LNCaP clone FGC (cell line): ENCODE measurements at regions not wholly inside any gene's neighbourhood (a gene's known extent, or its start where the extent isn't known, plus 50 kb on each side); places are given as distances from the start of the nearest gene placed in this dataset.

Source experiments
- DNase-seq: peaks from one replicate; pipeline ENCODE4 v3.0.0-alpha.2; 2011; ENCODE audit warnings: low read depth
- H3K4me3 ChIP-seq: 2 replicates; pipeline ENCODE4 v1.5.1; 2011; ENCODE audit warnings: mild to moderate bottlenecking, low read depth, low read length, control low read depth
- TF ChIP-seq, protein P1 (sequence below): IDR thresholded peaks from 2 replicates; pipeline ENCODE4 v1.5.1; 2012; ENCODE audit warnings: mild to moderate bottlenecking; ENCODE audit not compliant: control insufficient read depth, insufficient read depth; ENCODE audit errors: extremely low read depth

DNA sequence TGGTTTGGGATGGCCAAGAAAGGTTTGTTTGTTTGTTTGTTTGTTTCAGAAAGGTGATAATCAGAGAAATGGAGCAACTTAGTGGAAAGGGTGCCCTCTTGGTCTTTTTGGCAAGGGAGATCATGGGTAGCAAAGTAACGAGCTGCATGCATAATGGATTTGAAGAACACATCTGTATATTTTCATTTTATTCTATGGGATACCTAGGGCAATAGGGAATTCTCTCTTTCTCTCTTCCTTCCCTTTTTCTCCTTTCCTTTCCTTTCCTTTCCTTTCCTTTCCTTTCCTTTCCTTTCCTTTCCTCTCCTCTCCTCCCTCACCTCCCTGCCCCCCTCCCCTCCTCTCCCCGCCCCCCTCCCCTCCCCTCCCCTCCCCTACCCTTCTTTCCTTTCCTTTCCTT is 492.1 kb downstream of the NEBL start:
- TF ChIP-seq, protein P1, sequence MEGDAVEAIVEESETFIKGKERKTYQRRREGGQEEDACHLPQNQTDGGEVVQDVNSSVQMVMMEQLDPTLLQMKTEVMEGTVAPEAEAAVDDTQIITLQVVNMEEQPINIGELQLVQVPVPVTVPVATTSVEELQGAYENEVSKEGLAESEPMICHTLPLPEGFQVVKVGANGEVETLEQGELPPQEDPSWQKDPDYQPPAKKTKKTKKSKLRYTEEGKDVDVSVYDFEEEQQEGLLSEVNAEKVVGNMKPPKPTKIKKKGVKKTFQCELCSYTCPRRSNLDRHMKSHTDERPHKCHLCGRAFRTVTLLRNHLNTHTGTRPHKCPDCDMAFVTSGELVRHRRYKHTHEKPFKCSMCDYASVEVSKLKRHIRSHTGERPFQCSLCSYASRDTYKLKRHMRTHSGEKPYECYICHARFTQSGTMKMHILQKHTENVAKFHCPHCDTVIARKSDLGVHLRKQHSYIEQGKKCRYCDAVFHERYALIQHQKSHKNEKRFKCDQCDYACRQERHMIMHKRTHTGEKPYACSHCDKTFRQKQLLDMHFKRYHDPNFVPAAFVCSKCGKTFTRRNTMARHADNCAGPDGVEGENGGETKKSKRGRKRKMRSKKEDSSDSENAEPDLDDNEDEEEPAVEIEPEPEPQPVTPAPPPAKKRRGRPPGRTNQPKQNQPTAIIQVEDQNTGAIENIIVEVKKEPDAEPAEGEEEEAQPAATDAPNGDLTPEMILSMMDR, result no peak
- no peak overlapping the region for H3K4me3 ChIP-seq
- no peak for DNase-seq

DNA sequence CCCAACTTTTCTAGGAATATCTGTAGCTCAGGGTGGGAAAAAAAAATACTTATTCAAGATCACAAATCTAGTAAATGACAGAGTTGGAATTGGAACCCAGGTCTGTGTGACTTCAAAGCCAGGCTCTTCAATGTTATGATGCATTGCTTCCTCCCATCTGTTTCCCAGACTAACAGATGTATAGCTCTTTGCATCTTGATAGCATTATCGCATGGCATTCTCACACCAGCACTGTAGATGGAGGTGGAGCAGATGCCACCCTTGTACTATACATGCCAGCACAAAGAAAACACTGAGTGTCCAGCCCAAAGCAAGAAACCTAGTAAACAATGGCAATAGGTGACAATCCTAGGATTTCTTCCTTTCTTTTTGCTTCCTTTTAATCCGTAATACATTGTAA is 497.3 kb downstream of the NEBL start:
- H3K4me3 ChIP-seq, result no peak overlapping the region
- TF ChIP-seq, protein P1, result no peak

DNA sequence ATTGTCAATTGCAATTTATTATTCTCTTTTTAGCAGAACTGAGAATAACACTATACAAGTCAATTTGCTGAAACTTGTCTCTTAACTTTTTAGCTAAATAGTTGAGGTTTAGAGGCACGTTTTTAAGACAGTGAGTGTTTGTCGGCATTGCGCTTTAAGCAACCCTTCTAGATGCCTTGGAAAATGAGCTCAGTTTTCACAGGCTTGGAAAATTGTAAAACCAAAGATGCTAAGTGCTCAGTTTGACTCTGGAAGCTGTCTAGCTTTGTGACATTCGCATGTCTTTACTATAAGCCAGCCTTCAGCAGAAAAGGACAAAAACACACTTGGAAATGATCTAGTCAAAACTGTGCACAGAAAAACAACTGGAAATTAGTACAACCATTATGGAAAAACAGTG is 500.4 kb downstream of the NEBL start:
- no peak for DNase-seq
- TF ChIP-seq, protein P1, result no peak
- H3K4me3 ChIP-seq, result no peak overlapping the region

More for the DNA sequence above, 497.3 kb downstream of the NEBL start:
- no peak for DNase-seq

DNA sequence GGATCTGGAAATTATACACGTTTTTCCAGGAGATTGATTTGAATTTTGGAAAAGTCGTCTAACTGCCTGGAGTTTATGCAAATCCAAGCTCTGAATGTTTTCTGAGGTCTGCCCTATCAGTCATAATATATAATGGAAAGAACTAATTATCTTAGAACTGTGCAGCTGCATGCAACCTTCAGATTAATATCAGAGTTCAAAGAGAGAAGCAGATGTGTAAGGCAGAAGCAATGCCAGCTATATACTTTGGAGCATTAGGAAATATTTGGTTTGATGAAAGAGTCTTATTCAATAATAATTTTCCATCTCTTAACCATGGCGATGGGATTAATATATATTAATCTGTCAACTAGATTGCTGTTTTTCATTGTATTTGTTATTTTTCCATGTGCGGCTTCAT is 500.9 kb downstream of the NEBL start:
- TF ChIP-seq, protein P1, result no peak
- DNase-seq, result no peak
- no peak overlapping the region for H3K4me3 ChIP-seq

DNA sequence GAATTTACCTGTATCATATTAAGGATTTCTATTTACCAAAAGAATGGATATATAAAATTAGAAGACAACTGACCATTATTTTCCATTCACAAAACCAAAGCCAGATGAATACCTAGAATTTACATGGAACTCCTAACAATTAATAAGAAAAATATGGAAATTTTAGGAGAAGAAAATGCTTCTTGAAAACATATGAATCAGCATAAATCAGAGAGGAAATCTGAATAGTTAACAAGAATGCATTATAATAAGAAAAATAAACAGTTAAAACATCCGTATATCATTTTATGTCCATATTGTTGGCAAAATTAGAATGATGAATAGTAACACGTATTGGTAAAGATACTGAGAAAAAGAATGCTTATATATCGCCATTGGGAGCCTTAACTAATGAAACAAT is 505.5 kb downstream of the NEBL start:
- H3K4me3 ChIP-seq, result no peak overlapping the region
- no peak for DNase-seq

DNA sequence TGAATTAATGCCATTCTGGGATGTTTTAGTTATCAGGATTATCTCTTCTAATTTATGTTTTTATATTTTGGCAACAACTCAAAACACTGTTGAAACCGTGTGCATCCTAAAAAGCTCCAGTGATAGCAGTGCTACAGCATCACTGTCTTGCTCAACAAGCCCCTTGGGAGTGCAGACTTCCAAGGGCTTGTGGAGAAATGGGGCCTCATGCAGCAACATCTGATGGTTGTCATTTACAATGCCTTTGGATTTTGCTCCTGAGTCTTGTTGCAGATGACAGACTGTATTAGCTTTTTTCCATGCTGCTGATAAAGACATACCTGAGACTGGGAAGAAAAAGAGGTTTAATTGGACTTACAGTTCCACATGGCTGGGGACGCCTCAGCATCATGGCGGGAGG is 515.4 kb downstream of the NEBL start:
- no peak overlapping the region for H3K4me3 ChIP-seq
- TF ChIP-seq, protein P1, result no peak
- DNase-seq, result no peak

More for the DNA sequence above, 505.5 kb downstream of the NEBL start:
- TF ChIP-seq, protein P1, result no peak

DNA sequence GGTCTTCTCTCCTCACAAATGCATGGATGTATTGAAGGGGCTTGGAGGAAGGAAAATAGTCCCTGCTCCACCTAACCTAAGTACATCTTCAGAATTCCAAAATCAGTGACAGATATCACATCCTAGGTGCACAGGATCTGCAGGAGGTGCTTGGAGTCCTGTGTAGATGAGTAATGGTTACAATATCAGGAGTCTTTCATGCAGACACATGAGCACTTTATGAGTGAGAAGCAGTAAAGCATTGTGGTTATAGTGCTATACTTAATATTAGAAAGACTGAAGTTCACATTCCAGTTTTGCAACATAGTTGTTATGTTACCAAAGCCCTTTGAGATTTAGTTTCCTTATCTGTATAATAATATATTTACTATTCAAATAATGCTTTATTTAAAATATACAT is 516.7 kb downstream of the NEBL start:
- no peak for DNase-seq
- H3K4me3 ChIP-seq, result no peak overlapping the region
- TF ChIP-seq, protein P1, result no peak
